A172 (cell line): ENCODE measurements at regions not wholly inside any gene's neighbourhood (a gene's known extent, or its start where the extent isn't known, plus 50 kb on each side); places are given as distances from the start of the nearest gene placed in this dataset.
"Not testable (repeated sequence)": the region's sequence is repeated elsewhere in the genome, so short reads cannot be mapped to it uniquely, and the experiment has no call there.

Source experiments
- DNase-seq: peaks from one replicate; pipeline ENCODE4 v3.0.0-alpha.2; 2015; ENCODE audit warnings: low spot score

DNA sequence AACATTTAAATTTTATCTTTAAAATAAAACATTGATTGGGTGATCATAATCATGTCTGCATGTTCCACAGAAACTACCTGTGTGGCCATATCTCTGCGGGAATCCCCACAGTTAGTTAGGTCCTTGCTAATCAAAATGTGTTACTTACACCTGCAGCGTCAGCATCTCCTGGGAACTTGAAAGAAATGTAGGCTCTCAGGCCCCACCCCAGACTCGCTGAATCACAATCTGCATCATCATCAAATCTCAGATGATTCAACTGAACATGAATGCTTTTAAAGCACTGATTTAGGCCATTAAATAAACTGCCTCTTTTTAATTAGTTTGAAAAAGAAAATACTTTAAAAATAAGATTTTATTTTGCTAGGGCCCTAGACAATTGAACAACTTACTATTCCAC, 577.8 kb downstream of the PYDC2 start:
- DNase-seq: peak; percentile 82

DNA sequence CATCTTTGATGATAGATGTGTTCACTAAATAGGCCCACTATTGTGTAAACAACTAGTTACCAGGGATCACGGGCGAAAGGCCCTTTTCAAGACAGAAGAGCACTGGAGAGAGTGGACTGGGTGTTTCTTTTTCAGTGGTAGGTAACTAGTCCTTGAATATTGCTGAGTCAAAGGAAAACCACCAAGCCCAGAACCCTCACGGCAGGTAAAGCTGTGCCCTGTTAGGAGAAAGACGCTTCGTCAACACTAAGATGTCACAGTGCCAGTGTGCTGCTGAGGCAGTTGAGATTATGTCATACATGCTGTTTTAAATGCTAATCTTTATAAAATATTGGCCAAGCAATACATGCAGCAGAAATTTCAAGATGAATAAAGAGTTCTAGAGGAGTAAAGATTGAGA, 578.6 kb downstream of the PYDC2 start:
- DNase-seq: no peak

DNA sequence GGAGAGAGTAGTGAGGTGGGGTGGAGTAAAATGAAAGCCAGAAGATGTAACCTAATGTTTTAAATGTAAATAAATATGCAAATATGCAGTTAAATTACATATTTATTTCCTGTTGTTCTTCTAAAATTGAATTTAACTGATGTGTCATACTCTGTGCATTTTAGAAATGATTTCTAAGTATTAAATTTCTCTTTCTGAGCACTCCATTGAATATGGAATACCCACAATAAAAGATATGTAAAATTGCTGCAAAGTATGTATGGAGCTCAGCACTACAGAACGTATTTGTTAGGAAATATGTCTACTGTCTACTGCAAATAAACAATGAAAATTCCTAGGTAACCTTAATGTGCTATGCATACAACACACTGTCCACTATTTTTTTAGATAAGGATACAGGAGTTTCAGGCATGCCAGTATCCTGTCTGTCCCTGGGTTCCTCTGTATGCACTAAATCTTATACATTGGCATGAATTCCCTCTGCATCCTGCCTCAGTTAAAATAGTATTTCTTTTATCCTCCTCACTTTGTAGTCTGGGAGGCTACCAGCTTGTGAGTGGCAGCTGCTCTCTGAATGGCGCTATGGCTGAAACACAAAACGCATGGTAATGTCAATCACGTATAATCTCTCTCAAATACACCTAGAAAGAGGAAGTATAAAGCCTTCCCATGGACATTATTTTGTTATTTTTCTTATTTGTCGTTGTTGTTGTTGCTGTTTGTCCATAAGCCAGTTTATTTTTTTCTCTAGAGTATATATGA, 579.5 kb downstream of the PYDC2 start:
- no peak for DNase-seq

DNA sequence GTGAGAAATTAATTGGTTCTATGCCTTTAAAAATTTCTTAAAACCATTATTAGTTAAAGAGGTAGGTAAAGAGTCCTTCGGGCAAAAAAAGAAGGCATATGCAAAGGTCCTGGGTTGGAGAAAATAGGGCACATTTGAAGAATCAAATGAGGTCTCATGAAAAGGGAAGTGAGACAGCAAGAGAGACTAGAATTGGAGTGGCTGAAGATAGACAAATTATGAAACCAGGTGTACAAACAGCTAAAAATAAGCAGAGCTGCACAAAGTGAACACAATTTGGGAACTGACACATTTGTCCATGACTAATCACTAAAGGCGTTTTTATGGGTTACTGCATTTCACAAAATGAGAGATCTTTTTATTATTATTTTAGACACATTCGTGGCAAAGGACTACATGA, 581.2 kb downstream of the PYDC2 start:
- no peak for DNase-seq

DNA sequence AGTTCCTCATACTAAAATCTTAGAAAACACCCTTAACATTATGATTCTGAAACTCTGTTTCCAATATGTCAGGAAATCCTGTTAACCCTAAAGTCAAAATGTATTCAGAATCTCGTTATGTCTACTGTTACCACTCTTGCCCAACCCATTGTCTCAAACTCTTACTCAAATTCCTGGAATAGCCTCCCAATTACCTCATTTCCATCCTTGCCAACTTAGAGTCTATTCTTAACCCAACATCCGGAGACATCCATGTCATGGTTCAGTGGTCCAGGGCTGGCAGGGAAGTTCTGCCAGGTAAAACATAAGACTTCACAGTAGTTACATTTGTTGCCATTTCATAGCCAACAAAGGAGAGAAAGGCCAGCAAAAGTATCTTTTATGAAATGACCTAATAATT, 593.9 kb downstream of the PYDC2 start:
- DNase-seq: peak; percentile 67

DNA sequence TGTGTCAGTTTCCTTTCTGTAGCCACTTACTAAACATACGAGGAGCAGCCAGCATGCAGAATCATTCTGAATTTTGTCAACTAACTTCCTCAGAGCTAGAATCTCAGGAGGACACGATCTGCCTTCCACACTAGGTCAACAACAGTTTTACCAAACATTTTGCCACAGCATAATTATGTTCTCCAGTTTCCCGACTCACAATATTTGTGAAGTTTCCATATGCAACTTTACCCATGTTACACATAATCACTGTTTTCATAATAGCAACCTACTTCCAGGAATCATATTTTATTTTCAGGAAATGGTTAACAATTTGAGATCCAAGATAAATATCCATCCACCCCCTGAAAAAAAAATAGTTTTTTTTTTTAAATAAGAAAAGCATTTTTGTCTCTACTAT, 595.0 kb downstream of the PYDC2 start:
- no peak for DNase-seq

DNA sequence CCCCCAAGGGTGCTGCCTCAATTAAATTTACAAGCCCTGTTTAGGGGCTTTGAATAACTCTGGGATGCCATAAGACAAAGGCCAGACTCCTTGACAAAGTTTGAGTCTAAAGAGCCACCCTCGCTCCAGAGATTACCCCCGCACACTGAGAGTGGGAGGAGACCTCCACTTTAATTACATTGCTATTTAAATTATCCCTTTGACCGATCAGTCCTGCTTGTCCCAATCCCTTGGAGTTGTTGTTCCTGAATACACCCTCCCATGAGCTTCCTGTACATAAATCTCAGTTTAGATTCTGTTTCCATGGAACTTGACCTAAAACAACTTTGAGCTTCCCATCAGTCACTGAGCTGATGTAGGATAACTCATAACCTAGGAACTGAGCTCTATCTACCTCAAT, 596.3 kb downstream of the PYDC2 start:
- no peak for DNase-seq

DNA sequence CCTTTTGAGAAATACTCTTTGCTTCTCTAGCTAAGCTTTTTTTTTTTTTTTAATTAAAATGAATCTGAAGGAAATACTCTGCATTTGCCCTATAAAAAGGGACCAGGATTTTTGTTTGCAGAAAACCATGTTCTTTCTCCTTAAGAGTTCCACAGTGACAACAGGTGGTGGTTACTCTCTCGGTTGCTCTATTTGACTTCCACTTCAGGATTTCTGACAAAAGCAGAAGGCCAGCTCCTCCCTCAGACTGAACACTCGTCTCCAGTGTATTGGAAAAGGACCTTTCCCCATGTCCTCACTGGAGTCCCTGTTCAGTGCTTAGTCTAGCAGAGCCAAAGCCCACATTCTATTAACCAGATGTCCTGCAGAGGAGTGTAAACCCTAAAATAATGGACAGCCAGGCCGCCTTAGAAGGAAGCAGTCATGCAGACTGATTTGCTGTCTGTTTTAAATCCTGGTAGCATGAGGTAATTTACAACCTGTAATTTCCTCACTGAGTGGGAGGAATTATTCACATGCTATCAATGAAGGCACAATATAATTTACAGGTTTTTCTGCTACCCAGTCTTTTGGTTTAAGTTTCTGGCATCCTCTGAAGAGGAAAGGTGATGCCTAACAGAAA, 599.3 kb downstream of the PYDC2 start:
- DNase-seq: no peak

DNA sequence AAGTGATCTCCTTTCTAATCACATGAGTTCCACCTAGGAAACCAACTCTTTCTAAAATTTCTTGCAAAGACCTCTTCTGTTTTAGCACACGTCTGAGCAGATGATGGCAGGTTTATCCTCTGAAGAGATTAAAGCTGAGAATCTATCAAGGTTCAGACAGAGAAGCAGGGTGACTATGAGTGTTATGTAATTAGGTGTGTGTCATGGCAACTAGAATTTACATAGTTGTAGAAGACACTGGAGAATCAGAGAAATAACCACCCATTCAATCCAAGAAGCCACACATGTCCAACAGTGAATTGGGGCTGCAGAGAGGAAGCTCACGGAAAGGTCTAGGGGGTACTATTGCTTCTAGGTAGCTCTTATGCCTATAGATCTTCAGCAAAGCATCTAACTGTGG, 600.5 kb downstream of the PYDC2 start:
- DNase-seq: no peak

DNA sequence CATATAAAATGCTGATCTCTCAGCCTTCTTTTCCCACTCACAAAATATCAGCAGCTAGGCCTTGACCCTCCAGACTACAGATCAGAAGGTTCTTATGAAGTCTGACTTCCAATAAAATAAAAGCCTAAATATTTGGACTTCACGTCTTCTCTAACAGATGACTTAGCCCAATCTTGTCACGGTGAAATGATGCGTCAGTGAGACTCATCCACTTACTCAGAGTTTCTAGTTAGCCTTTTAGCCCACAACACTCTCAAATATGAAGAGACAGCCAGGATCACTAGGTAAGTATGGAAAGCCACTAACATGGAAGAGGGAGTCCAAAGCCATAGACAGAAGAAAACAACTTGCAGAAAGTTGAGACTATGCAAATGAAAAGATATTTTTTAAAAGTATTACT, 601.2 kb downstream of the PYDC2 start:
- DNase-seq: no peak

DNA sequence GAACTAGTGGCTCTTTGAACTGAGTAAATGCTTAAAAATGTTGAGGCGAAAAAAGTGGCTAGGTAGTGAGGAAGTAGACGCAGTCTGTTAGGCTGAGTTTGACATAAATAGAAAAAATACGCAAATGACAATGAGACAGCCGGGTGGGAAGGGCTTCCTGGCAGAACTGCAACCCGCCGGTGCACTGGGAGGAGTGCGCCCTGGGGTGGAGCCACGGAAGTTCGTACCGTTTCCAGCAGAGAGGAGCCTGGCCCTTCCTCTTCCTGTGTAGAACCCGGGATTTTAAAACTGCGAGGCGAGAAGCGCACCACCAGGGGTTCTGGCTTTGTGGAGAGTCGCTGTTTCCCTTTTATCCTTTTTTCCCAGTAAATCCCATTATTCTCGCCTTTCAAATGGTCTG, 602.6 kb downstream of the PYDC2 start:
- peak; percentile 74 for DNase-seq

DNA sequence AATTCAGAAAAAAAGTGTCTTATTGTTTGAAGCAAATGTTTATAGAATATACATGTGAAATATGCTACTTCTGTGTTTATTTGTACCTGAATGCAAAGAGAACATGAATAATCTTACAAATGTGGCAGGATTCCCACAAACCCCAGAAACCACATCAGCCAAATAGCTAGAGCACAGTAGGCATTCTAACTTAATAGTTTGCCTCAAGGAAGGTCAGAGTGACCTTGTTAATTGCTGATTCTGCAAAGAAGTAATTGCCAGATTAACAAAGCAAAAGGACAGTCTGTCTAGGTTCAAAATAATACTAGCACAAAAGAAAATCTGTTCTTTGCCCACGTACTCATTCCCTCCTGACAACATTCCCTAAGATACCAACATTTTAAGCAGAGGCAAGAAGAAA, 604.0 kb downstream of the PYDC2 start:
- DNase-seq: no peak

DNA sequence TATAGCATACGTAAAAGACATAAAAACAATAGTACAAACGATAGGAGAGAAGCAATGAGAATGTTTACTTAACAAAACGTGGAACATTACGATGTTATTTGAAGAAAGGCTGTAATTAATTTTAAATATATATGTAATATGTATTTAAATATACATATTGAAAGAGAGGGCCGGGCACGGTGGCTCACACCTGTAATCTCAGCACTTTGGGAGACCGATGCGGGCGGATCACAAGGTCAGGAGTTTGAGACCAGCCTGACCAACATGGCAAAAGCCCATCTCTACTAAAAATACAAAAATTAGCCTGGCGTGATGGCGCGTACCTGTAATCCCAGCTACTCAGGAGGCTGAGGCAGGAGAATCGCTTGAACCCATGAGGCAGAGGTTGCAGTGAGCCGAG, 605.3 kb downstream of the PYDC2 start:
- DNase-seq: not testable (repeated sequence)

DNA sequence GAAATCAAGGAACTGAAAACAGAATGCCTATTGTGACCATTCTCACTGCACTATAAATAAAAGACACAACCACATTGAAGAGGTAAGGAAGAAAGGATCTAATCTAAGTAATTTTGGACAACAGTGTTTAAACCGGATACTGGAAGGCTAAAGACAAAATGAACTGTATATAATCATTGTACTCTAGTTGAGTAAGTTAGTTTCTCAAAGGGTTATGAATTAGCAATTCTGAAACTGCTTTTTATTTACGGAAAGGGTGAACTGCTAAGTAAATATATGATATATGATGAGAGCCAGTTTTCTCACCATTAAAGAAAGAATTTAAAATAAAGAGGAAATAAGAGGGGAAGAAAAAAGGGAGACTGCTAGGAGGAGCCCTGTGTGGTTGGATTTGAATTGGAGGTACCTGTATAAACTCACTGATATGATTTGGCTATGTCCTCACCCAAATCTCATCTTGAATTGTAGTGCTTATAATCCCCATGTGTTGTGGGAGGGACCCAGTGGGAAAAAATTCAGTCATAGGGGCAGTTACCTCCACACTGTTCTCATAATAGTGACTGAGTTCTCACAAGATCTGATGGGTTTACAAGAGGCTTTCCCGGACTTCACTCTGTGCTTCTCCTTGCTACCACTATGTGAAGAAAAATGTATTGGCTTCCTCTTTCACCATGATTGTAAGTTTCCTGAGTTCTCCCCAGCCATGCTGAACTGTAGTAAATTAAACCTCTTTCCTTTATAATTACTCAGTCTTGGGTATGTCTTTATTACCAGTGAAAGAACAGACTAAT, 607.7 kb downstream of the PYDC2 start:
- no peak for DNase-seq

DNA sequence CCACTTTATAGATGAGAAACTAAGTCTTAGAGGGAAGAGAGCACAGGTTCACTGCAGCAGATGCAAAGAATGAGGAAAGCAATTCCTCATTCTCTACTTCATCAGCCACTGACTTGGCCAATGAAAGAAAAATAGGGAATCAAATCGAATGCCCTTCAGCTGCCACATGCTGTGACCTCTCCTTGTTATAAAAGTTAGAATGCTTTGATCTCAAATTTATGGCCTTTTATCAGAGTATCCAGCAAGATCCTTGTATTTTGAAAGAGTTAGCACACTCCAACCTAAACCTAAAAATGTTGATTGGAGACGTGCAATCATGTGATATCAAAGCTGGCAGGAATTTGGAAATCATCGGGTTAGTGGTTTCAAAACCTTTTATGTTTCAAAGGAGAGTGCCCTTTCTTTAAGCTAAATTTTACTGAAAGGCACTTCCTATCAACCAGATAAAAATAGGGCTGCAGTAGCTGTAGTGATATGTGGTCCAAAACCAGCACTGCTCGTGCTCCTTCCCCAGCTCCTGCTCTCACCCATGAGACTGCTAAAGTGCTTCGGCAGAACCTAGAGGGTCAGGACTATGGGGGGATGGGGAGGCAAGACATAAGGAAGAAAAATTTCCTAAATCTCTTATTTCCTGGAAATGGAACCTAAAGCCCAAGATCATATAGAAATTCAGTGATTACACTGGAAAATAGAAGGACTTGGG, 617.0 kb downstream of the PYDC2 start:
- no peak for DNase-seq

DNA sequence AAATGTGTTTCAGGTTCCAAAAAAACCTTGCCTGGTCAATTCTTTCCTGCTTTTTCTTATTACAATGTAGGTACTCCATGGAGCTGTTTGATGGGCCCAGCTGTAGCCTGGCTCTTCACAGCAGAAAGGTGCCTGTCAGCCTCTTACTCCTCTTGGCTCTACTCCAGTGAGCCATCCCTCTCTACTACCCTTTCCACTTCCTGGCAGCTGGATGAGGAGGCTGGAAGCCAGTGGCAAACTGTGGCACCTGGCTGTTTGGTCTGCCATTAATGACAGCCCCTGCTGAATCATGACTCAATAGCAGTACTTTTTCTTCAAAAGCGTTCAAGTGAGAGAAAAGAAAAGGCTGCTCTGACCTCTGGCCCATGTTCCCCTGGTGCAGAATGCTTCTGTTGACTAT, 618.1 kb downstream of the PYDC2 start:
- DNase-seq: no peak

DNA sequence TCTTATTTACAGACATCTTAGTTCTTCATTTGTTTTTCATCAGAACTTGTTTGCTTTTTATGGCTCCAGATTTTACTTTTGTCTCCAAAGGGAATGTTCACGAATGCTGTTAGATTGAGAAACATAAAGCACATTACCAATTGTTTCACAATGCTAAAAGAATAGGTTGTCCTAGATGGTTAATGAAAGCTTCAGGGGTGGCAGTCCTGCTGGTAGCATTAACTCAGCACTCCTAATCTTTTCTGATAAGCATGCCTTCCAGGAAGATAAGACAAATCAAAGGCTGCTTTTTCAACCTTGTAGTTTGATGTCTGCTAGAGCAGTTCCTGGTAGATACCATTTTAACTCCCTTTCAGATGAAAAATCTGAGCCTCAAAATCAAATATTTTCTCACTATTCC, 619.4 kb downstream of the PYDC2 start:
- no peak for DNase-seq

DNA sequence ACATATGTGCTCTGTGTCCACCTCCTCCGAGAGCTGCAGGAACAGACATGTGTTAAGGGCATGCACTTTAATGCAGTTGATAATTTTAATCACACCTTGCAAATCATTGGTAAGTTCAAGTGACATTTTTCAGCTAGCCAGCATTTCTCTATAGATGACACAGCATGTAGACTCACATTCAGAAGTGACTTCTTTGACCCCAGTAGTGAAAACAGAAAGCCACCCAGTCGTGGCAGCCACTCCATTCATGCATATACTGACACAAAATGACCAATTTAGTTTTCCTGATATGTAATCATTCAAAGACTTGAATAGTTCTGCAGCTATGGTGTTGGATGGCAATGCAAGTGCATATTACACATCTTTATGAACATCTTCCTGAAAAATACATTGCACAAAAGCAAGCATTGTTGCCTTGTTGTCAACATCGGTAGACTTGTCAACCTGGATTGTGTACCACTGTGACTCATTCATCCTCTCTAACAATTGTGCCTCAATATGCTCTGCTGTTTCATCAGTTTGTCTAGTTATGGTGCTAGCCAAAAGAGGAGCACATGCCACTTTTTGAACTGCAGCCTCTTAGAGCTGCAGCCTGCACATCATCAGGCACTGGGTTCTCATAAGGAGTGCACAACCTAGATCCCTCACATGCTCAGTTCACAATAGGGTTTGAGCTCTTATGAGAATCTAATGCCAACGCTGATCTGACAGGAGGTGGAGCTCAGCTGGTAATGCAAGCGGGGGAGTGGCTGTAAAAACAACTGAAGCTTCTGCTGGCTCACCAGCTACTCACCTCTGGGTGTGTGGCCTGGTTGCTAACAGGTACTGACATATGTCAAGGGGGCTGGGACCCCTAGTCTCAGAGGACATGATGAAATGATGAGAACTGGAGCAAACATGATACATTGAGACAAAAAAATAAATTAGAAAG, 622.0 kb downstream of the PYDC2 start:
- no peak for DNase-seq
